HG03175 (cell line): ENCODE measurements at regions not wholly inside any gene's neighbourhood (a gene's known extent, or its start where the extent isn't known, plus 50 kb on each side); places are given as distances from the start of the nearest gene placed in this dataset.
A peak's percentile ranks its signal among the peaks of the same experiment; 100 is the strongest.
"Not testable (repeated sequence)": the region's sequence is repeated elsewhere in the genome, so short reads cannot be mapped to it uniquely, and the experiment has no call there.

Source experiments
- ATAC-seq: cut with Tn5 transposase; IDR thresholded peaks from one replicate; pipeline ENCODE4 v1.9.1; 2021; ENCODE audit warnings: mild to moderate bottlenecking, moderate library complexity; ENCODE audit not compliant: unreplicated experiment

DNA sequence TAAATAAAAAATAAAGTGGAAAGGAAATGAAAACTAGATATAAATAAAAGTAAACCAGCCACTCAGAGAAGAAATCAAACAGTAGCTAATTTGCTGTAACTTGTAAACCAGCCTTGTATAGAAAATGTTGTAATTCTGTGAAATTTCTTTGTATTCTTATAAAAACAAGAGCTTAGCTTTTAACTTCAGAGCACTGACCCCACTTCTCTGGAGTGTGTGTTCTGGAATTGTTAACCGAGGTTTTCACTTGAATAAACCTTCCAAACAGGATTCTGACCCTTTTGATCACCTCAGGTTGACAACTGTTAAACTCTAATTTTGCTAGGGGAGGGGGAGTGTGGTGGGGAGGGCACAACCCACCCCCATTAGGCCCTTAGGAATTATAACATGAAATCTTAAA lies 151.9 kb upstream of the TRIM24 start:
- ATAC-seq = no peak

GRCh38 chr7:138309186-138309585 lies 150.9 kb upstream of the TRIM24 start:
- ATAC-seq = no peak

DNA sequence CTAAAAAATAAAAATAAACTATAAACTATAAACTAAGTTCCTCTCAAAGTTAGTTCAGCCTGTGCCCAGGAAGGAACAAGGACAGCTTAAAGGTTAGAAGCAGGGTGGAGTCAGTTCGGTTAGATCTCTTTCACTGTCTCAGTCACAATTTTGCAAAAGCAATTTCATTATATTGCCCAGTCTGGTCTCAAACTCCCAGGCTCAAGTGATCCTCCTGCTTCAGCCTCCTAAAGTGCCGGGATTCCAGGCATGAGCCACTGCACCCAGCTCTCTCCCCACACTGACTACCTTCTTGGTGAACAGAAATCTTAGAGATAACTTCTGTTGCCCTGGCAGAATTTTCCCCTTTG lies 146.3 kb upstream of the TRIM24 start:
- no peak for ATAC-seq

- ATAC-seq = peak; percentile 99
Measured at GRCh38 chr7:138316421-138317043, 143.5 kb upstream of the TRIM24 start.

- no peak for ATAC-seq
Measured at GRCh38 chr7:138317044-138317596, 142.9 kb upstream of the TRIM24 start.

GRCh38 chr7:138324941-138325340 lies 135.1 kb upstream of the TRIM24 start:
- no peak for ATAC-seq

- ATAC-seq = no peak
Measured at GRCh38 chr7:138325434-138325833, 134.6 kb upstream of the TRIM24 start.

DNA sequence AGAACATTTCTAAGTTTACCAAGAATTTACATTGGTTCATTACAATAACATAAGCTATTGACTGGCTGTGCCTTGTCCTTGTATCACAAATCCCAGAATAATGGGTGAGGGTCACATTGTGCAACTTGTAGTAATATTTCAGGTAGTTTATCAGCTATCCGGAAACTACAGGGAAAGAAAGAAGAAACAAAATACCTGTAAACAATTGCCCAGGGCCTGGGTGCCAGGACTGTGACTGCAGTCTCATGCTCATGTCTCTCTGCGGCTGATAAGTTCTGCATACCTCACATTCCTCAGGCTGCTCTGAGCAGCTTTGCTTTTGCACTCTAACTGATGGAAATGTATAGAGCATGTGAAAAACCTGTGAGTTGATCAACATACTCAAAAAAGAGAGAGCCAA lies 131.8 kb upstream of the TRIM24 start:
- ATAC-seq = no peak

DNA sequence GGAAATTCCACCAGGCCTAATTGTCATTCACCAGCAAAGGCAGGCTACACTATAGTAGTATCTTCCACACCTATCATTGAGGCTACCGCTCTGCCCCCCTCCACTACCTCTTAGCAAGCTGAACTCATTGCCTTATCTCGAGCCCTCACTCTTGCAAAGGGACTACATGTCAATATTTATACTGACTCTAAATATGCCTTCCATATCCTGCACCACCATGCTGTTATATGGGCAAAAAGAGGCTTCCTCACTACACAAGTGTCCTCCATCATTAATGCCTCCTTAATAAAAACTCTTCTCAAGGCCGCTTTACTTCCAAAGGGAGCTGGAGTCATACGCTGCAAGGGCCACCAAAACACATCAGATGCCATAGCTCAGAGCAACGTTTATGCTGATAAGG lies 127.2 kb upstream of the TRIM24 start:
- ATAC-seq = not testable (repeated sequence)

DNA sequence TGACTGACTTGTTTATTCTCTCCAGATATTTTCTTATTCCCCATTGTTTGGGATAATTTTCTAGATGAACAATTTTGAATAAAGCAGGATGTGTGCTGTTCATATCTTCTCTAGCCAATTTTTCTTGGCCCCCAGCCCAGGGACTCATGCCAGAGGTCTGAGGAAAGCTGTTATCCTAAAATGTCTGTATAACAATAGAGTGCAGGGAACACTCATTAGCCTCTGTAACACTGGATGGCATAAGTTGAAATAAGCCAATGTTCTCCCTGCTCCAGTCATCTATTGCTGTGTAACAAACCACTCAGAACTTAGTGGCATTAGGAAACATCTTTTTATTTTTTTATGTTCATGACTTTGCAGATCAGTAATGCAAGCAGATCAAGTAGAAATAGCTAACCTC lies 121.7 kb upstream of the TRIM24 start:
- ATAC-seq = no peak

- not testable (repeated sequence) for ATAC-seq
Measured at GRCh38 chr7:138339229-138339628, 120.8 kb upstream of the TRIM24 start.

DNA sequence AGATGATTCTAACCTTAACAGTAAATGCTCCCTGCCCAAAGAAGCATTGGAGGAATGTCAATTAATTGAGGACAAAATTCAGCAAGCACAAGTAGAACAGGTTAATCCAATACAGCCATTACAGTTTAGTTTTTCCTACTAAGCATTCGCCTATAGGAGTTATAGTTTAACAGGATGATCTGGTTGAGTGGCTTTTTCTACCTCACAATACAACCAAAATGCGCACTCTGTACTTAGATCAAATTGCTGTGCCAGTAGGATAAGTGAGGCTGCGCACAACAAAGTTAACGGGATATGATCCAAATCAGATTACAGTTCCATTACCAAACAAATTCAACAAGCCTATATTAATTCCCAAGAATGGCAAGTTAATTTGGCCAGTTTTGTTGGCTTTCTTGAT lies 117.1 kb upstream of the TRIM24 start:
- no peak for ATAC-seq

- ATAC-seq = no peak
Measured at GRCh38 chr7:138345567-138345966, 114.5 kb upstream of the TRIM24 start.

GRCh38 chr7:138346975-138347374 lies 113.1 kb upstream of the TRIM24 start:
- no peak for ATAC-seq

DNA sequence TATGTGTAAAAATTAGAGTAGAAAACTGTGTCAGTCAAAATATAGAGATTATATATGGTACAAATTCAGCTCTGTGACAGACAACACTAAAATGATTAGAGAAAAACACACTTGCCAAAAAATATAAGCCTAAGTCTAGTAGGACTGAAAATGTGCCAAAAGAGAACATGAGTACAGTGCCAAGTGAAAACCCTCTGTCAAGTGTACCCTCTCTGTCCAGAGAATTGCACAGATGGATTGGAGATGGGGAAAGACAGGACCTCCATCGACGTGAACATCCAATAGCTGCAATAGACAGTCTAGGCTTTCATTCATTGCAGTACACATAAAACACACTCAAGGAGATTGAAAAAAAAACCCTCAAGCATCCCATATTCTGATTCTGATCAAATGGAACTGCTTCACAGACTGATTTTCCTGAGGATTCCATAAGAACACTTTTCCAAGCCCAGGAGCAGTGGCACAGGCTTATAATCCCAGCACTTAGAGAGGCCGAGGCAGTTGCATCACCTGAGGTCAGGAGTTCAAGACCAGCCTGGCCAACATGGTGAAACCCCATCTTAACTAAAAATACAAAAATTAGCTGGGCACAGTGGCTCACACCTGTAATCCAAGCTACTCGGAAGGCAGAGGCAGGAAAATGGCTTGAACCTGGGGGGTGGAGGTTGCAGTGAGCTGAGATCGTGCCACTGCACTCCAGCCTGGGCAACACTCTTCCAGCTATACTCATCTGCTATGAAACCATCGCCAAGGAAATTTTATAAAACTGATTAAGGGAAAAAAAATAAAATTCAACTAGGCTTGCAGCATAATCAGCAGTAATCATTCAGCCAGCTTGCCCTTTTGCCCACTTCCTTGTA lies 110.0 kb upstream of the TRIM24 start:
- ATAC-seq = no peak

GRCh38 chr7:138350701-138351357 lies 109.2 kb upstream of the TRIM24 start:
- no peak for ATAC-seq

DNA sequence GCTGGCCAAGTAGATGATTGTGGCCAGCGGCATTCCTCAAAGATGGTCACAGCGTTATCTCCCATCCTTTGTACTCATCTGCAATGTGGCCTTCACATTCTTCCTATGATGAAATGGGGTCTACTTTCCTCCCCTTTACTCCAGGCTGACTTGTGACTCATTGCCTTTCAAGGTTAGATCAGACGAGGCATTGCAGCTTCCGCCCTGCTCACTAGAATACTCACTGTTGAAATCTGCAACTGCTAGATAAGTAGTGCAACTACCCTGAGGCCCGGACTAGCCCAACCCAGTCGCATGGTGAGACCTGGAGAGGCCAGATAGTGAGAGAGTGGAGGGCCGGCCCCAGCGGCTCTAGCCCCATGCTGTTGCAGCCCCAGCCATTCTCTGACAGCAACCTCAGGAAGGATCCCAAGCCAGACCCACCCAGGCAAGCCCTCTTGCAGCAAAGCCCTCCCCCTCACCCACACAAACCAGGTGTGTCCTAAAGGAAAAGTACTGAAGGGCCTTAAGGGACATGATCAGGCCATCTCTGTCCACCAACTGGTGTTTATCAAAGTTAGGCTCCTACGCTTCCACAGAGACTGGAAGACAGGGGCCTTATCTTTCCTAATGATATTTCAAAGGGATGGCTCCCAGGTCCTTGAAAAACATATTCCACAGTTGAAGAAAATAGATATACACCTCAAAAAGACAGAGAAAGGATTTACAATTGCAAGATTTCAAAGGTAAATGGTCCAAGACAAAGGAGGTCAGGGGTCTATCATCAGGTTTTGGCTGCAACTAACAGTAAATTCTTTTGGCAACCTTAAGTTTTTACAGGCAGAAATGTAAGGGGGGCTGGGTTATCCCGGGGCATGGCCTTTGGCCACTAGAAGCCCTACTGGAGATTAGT lies 107.2 kb upstream of the TRIM24 start:
- no peak for ATAC-seq

GRCh38 chr7:138354066-138354465 lies 106.0 kb upstream of the TRIM24 start:
- ATAC-seq = no peak

GRCh38 chr7:138355254-138355653 lies 104.8 kb upstream of the TRIM24 start:
- ATAC-seq = no peak

DNA sequence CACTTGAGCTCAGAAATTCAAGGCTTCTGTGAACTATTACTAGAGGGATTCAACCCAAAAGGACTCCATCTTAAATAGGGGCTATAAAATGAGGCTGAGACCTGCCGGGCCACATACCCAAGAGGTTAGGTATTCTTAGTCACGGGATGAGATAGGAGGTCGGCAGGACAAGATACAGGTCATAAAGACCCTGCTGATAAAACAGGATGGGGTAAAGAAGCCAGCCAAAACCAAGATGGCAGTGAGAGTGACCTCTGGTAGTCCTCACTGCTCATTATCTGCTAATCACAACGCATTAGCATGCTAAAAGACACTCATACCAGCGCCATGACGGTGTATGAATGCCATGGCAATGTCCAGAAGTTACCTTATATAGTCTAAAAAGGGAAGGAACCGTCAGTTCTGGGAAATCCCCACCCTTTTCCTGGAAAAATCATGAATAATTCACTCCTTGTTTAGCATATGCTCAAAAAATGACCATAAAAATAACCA lies 101.2 kb upstream of the TRIM24 start:
- no peak for ATAC-seq
